A549 (cell line): ENCODE measurements at regions not wholly inside any gene's neighbourhood (a gene's known extent, or its start where the extent isn't known, plus 50 kb on each side); places are given as distances from the start of the nearest gene placed in this dataset.

Source experiments
- CTCF ChIP-seq: fragments of >200 bp; sonication (Bioruptor Twin); formaldehyde crosslinking; IDR thresholded peaks from 3 replicates; pipeline ENCODE4 v1.5.1; 2016
- ESRRA ChIP-seq: fragments of 150-350 bp; IDR thresholded peaks from 2 replicates; pipeline ENCODE4 v1.6.1; 2014; ENCODE audit warnings: mild to moderate bottlenecking, low read length, borderline replicate concordance
- JUN ChIP-seq, 2 experiments: fragments of >200 bp; sonication (Bioruptor Twin); formaldehyde crosslinking; IDR thresholded peaks; 2 replicates in 1 of 2; 3 replicates in 1 of 2; pipeline ENCODE4 v1.6.1; 2016 to 2017
- MYC ChIP-seq: IDR thresholded peaks from 2 replicates; pipeline ENCODE4 v1.6.1; 2012; ENCODE audit warnings: mild to moderate bottlenecking, inconsistent platforms, low read length, improper control_type of control experiment, borderline replicate concordance
- NPAS2 ChIP-seq: fragments of 250-450 bp; sonication (Bioruptor Pico); IDR thresholded peaks from 2 replicates; pipeline ENCODE4 v1.8.0; 2022; ENCODE audit warnings: mild to moderate bottlenecking, moderate library complexity, borderline replicate concordance
- PBX3 ChIP-seq: IDR thresholded peaks from 2 replicates; pipeline ENCODE4 v1.6.1; 2012
- POLR2A ChIP-seq: IDR thresholded peaks from 2 replicates; pipeline ENCODE4 v1.6.1; 2012; ENCODE audit warnings: mild to moderate bottlenecking, low read length
- REST ChIP-seq: fragments of 200-600 bp; sonication (generic); IDR thresholded peaks from 2 replicates; pipeline ENCODE4 v1.6.1; 2016; ENCODE audit warnings: antibody characterized with exemption, mild to moderate bottlenecking, moderate library complexity
- RFX5 ChIP-seq: fragments of 450-650 bp; IDR thresholded peaks from 2 replicates; pipeline ENCODE4 v1.7.1; 2014; ENCODE audit warnings: antibody characterized with exemption, mild to moderate bottlenecking, moderate library complexity
- SMC3 ChIP-seq: fragments of >200 bp; sonication (Bioruptor Twin); formaldehyde crosslinking; IDR thresholded peaks from 3 replicates; pipeline ENCODE4 v1.6.1; 2018; ENCODE audit warnings: inconsistent platforms
- ZC3H11A ChIP-seq: fragments of 450-650 bp; IDR thresholded peaks from 2 replicates; pipeline ENCODE4 v1.6.1; 2014; ENCODE audit warnings: antibody characterized with exemption, mild to moderate bottlenecking
- ZFP36 ChIP-seq: fragments of 450-650 bp; IDR thresholded peaks from 2 replicates; pipeline ENCODE4 v1.6.1; 2014; ENCODE audit warnings: borderline replicate concordance; ENCODE audit not compliant: partially characterized antibody

GRCh38 chr22:27493796-27494195 is 307.8 kb downstream of the MN1 start:
- TF ChIP-seq MYC (no peak), RFX5 (no peak), JUN (IDR thresholded peaks at IDR 0.05) (no peak), SMC3 (no peak), POLR2A (no peak), CTCF (no peak), ESRRA (no peak), REST (no peak), PBX3 (no peak), ZFP36 (no peak), ZC3H11A (no peak), NPAS2 (CRISPR knock-in tag) (no peak)
